K562 (cell line): ENCODE measurements at regions not wholly inside any gene's neighbourhood (a gene's known extent, or its start where the extent isn't known, plus 50 kb on each side); places are given as distances from the start of the nearest gene placed in this dataset.

ENCODE experiments used
- ATAC-seq: fragments of 200-7000 bp; cut with Tn5 transposase; 3 replicates; pipeline ENCODE4 v1.9.1; 2020; ENCODE audit warnings: moderate library complexity
- BruUV-seq: library from RNA; stranded (reverse); fragments of 400-500 nt; replicated peaks from 2 replicates; lab custom pipeline; 2021; lab: Mats Ljungman, UMichigan
- CTCF ChIA-PET: fragments of 300-600 bp; formaldehyde crosslinking; extraction: SDS; loops from one replicate; lab custom pipeline; 2021; ENCODE audit warnings: low intra/inter-chr PET ratio; lab: Yijun Ruan, JAX
- POLR2A ChIA-PET: fragments of 300-600, 350-650 bp; sonication (Branson Sonifier 250); formaldehyde crosslinking; extraction: SDS; loops from one replicate; lab custom pipeline; 2021; ENCODE audit warnings: antibody characterized with exemption, inconsistent platforms; lab: Yijun Ruan, JAX
- DNase-seq, 4 experiments: peaks; one replicate each; pipeline versions ENCODE4 v3.0.0 to v3.0.0-alpha.2; 2011 to 2018; ENCODE audit warnings: low spot score in 3 of 4, mixed read lengths in 3 of 4; ENCODE audit errors: extremely low read depth in 1 of 4
- FAIRE-seq: peaks from 2 replicates; lab custom pipeline; 2011; peaks lifted over from hg19 to GRCh38; lab: Jason Lieb, UNC
- H2AFZ ChIP-seq: 2 replicates; pipeline ENCODE4 v1.6.0; 2011; ENCODE audit warnings: low read depth, low read length, control low read depth, inconsistent platforms
- H3K27ac ChIP-seq: fragments of 200-600 bp; 3 replicates; pipeline ENCODE4 v1.8.0; 2011; ENCODE audit warnings: low read depth, mild to moderate bottlenecking, control low read depth, inconsistent platforms, low read length, moderate library complexity, mixed read lengths; ENCODE audit errors: extremely low read depth
- H3K27me3 ChIP-seq, 2 experiments: fragments of 300-600 bp in 1 of 2; 2 replicates in 1 of 2; 3 replicates in 1 of 2; pipeline versions ENCODE4 v1.6.0 to v1.8.0; 2011; ENCODE audit warnings: inconsistent platforms in 2 of 2, low read length in 2 of 2, mild to moderate bottlenecking in 1 of 2, mixed read lengths in 1 of 2, moderate library complexity in 1 of 2; ENCODE audit not compliant: control insufficient read depth in 2 of 2, insufficient read depth in 2 of 2
- H3K36me3 ChIP-seq: fragments of 300-600 bp; 3 replicates; pipeline ENCODE4 v1.8.0; 2011; ENCODE audit warnings: mild to moderate bottlenecking, low read length, inconsistent platforms; ENCODE audit not compliant: control insufficient read depth, insufficient read depth
- H3K4me1 ChIP-seq, 2 experiments: fragments of 200-600 bp in 1 of 2; replicated peaks in 1 of 2; 2 replicates in 1 of 2; 3 replicates in 1 of 2; pipeline versions ENCODE4 v1.5.1 to v1.8.0; 2011; ENCODE audit warnings: inconsistent platforms in 2 of 2, low read length in 2 of 2, mild to moderate bottlenecking in 1 of 2, mixed read lengths in 1 of 2, moderate library complexity in 1 of 2; ENCODE audit not compliant: control insufficient read depth in 2 of 2, insufficient read depth in 2 of 2
- H3K4me2 ChIP-seq: 2 replicates; pipeline ENCODE4 v1.6.1; 2011; ENCODE audit warnings: low read length, control low read depth, inconsistent platforms, mixed read lengths; ENCODE audit not compliant: insufficient read depth
- H3K4me3 ChIP-seq: fragments of 200-600 bp; sonication (generic), shearing (Covaris generic); 2 replicates; pipeline ENCODE4 v1.5.1; 2016; ENCODE audit warnings: control low read depth, inconsistent platforms
- H3K79me2 ChIP-seq: fragments of 200-600 bp; 3 replicates; pipeline ENCODE4 v1.8.0; 2011; ENCODE audit warnings: low read length, inconsistent platforms; ENCODE audit not compliant: control insufficient read depth, insufficient read depth
- H3K9ac ChIP-seq, 2 experiments: 2 replicates each; pipeline versions ENCODE4 v1.6.0 to v1.6.1; 2011; ENCODE audit warnings: low read depth in 2 of 2, low read length in 2 of 2, control low read depth in 1 of 2, inconsistent platforms in 1 of 2, mild to moderate bottlenecking in 1 of 2, mixed read lengths in 1 of 2; ENCODE audit not compliant: insufficient read depth in 1 of 2
- H3K9me1 ChIP-seq: one replicate; pipeline ENCODE4 v1.6.0; 2011; ENCODE audit warnings: inconsistent platforms, mild to moderate bottlenecking, low read length, moderate library complexity; ENCODE audit not compliant: control insufficient read depth, insufficient read depth
- H3K9me3 ChIP-seq: replicated peaks from 2 replicates; pipeline ENCODE4 v1.5.1; 2011; ENCODE audit warnings: low read depth, low read length, inconsistent platforms; ENCODE audit not compliant: control insufficient read depth, insufficient read depth
- H4K20me1 ChIP-seq: replicated peaks from 2 replicates; pipeline ENCODE4 v1.6.1; 2011; ENCODE audit warnings: low read length, inconsistent platforms, mixed read lengths; ENCODE audit not compliant: control insufficient read depth, insufficient read depth
- ILF3 ChIP-seq: fragments of 450-650 bp; IDR thresholded peaks from 2 replicates; pipeline ENCODE4 v1.6.1; 2018; ENCODE audit warnings: antibody characterized with exemption, mild to moderate bottlenecking, moderate library complexity, borderline replicate concordance
- PHTF2 ChIP-seq: fragments of 250-450 bp; sonication (Bioruptor Pico); IDR thresholded peaks from 2 replicates; pipeline ENCODE4 v1.5.0; 2021; ENCODE audit warnings: mild to moderate bottlenecking
- SREBF2 ChIP-seq: sonication (generic); formaldehyde crosslinking; IDR thresholded peaks from 2 replicates; pipeline ENCODE4 v1.4.0; 2020; ENCODE audit warnings: mild to moderate bottlenecking, missing genetic modification reagents
- ZNF174 ChIP-seq: fragments of 250-450 bp; sonication (Bioruptor Pico); IDR thresholded peaks from 2 replicates; pipeline ENCODE4 v1.4.0; 2020; ENCODE audit warnings: mild to moderate bottlenecking
- WGBS: fragments of 100-300 bp; shearing (Covaris generic); methylation state at CpG from one replicate; pipeline ENCODE4 v1.1.6; 2016; ENCODE audit warnings: low coverage, mixed read lengths; ENCODE audit not compliant: insufficient coverage; ENCODE audit errors: missing lambda C conversion rate; 5-methylcytosine and 5-hydroxymethylcytosine counted together
- in situ Hi-C: fragments of 300-500 bp; cut with MboI; formaldehyde crosslinking; loops from 4 replicates; pipeline ENCODE4 v1.15.0; 2018; ENCODE audit warnings: inconsistent platforms, mixed read lengths
- intact Hi-C: fragments of 100-400 bp; cut with micrococcal nuclease; formaldehyde crosslinking; loops from 2 replicates; pipeline ENCODE4 v1.14.2; 2022
- TF ChIP-seq, protein P1 (sequence below): fragments of 250-450 bp; sonication (Bioruptor Pico); IDR thresholded peaks from 2 replicates; pipeline ENCODE4 v1.8.0; 2021; ENCODE audit warnings: mild to moderate bottlenecking, moderate library complexity

DNA sequence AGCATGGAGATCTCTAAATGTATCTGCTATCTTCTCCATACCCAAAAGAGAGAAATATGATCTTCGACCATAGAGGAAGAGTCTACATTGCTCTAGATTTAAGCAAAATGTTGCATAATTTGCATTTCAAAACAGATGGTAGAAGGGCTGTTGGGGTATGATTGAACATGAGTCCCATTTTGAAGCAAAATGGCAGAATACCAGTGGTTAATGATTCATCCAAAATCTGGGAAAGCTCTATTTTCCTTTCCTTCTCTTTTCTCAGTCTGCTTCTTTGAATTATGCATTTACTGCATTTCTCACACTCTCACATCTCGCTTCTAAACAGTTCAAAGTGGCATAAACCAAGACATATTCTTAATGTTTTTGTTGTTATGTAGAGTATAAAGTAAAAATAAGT is 178.5 kb downstream of the MACC1 start:
- no peak overlapping the region for H3K27ac ChIP-seq
- H4K20me1 ChIP-seq = no peaks in the 10 kb centered on the region
- no peaks in the 10 kb centered on the region for H3K79me2 ChIP-seq
- no peak overlapping the region for H3K4me2 ChIP-seq
- CTCF ChIA-PET = no interaction called here
- TF ChIP-seq ILF3 (no peak), PHTF2 (CRISPR knock-in tag) (no peak)
- TF ChIP-seq, all 486 proteins: peak for 0
- H2AFZ ChIP-seq = no peak overlapping the region
- WGBS = 0% methylated on average over 2 of the region's 2 CpGs
- no peak for DNase-seq
- POLR2A ChIA-PET = no interaction called here
- H3K36me3 ChIP-seq = no peaks in the 10 kb centered on the region
- BruUV-seq = no TSS peak
- in situ Hi-C loops = no loop called here
- ATAC-seq = no peak
- H3K4me1 ChIP-seq = no peaks in the 10 kb centered on the region; a peak in 1 of 5 replicates
- intact Hi-C loops = no loop called here
- no peaks in the 10 kb centered on the region for H3K9me1 ChIP-seq
- FAIRE-seq = no peak
- H3K9me3 ChIP-seq = no peaks in the 10 kb centered on the region
- H3K27me3 ChIP-seq = no peaks in the 10 kb centered on the region
- no peak overlapping the region for H3K4me3 ChIP-seq
- no peak overlapping the region for H3K9ac ChIP-seq

DNA sequence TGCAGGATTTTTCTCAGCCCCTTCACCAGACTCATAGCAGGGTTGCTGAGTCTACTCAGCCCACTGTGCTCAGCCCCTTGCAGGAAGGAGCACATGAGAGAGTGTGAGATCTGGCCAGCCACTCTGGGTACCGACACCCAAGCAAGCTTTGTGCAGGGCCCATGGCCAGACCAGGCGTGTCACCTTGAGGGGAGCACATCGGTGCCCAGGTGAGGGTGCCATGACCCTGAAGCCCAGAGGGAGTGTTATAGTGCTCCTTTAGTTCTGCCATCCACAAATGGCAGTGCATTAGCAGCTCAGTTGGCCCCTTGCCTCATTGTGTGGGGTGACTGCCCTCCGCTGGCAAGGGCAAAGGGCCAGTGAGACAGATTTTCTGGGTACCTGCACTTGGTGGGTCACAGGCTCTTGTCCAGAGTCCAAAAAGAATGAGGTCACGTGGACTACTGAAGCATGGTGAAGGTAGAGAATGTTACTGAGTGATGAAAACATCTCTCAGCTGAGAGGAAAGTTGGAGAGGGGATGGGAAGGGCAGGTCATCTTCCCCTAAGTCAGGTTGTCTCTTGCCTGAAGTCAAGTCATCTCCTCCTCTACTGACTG is 181.8 kb downstream of the MACC1 start:
- Histone ChIP-seq H3K9me3 (no peaks in the 10 kb centered on the region), H3K4me1 (no peaks in the 10 kb centered on the region; a peak in 1 of 5 replicates), H3K9me1 (no peaks in the 10 kb centered on the region), H3K79me2 (no peaks in the 10 kb centered on the region), H3K36me3 (no peaks in the 10 kb centered on the region), H3K9ac (no peak overlapping the region), H2AFZ (no peak overlapping the region), H3K27ac (no peak overlapping the region)
- FAIRE-seq = no peak
- BruUV-seq = no TSS peak
- TF ChIP-seq, protein P1, sequence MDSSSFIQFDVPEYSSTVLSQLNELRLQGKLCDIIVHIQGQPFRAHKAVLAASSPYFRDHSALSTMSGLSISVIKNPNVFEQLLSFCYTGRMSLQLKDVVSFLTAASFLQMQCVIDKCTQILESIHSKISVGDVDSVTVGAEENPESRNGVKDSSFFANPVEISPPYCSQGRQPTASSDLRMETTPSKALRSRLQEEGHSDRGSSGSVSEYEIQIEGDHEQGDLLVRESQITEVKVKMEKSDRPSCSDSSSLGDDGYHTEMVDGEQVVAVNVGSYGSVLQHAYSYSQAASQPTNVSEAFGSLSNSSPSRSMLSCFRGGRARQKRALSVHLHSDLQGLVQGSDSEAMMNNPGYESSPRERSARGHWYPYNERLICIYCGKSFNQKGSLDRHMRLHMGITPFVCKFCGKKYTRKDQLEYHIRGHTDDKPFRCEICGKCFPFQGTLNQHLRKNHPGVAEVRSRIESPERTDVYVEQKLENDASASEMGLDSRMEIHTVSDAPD (CRISPR knock-in tag) = no peak
- TF ChIP-seq SREBF2 (CRISPR knock-in tag) (no peak), ZNF174 (CRISPR knock-in tag) (no peak)
- TF ChIP-seq, all 486 proteins: peak for 0
- 1% methylated on average over 5 of the region's 5 CpGs for WGBS
- H3K4me3 ChIP-seq = no peak overlapping the region
- H4K20me1 ChIP-seq = no peaks in the 10 kb centered on the region
- DNase-seq = no peak
- in situ Hi-C loops (no loop called here), intact Hi-C loops (no loop called here)
- POLR2A ChIA-PET = no interaction called here
- ATAC-seq = no peak
- H3K27me3 ChIP-seq = no peaks in the 10 kb centered on the region
- no peak overlapping the region for H3K4me2 ChIP-seq
- CTCF ChIA-PET = no interaction called here
